ENCODE measurements at regions not wholly inside any gene's neighbourhood (a gene's known extent, or its start where the extent isn't known, plus 50 kb on each side); places are given as distances from the start of the nearest gene placed in this dataset.

DNA sequence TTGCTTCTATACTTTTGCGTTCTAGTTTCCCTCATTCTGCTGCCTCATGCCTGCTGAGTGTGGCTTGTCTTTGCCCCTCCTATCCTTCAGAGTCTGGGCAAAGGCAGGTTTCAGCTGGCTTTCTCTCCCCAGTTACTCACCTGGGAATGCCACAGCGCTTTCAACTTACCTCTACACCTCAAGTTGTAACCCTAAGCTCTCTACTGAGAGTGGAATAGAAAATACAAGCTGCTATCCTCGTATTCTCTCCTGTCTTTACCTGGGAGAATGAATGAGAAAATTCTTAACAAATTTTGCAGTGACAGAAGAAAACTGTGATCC is 316.3 kb upstream of the KLF12 start:
- Histone ChIP-seq H3K4me1 (ENCODE audit: insufficient read depth, low read length, severe bottlenecking) (peaks cover 25% of the 10 kb centered on the region), H2AFZ (ENCODE audit: low read length) (no peak overlapping the region), H3K4me2 (ENCODE audit: low read length) (no peak overlapping the region), H3K4me3 (ENCODE audit: low read depth, low read length, poor library complexity, severe bottlenecking) (no peak overlapping the region), H4K20me1 (ENCODE audit: insufficient read depth, low read length) (no peaks in the 10 kb centered on the region), H3F3A (ENCODE audit: insufficient read depth, low read length) (no peaks in the 10 kb centered on the region), H3K36me3 (ENCODE audit: insufficient read depth, low read length) (no peaks in the 10 kb centered on the region), H3K9me2 (ENCODE audit: low read depth, low read length) (no peaks in the 10 kb centered on the region), H3K27ac (ENCODE audit: low read depth, low read length, poor library complexity, severe bottlenecking) (no peak overlapping the region), H3K27me3 (ENCODE audit: insufficient read depth, low read length) (no peaks in the 10 kb centered on the region), H3K9me3 (ENCODE audit: low read length) (no peaks in the 10 kb centered on the region), H3K79me2 (ENCODE audit: insufficient read depth, low read length) (no peaks in the 10 kb centered on the region), H3K9ac (ENCODE audit: low read length) (no peak overlapping the region)
- TF ChIP-seq, protein P1, sequence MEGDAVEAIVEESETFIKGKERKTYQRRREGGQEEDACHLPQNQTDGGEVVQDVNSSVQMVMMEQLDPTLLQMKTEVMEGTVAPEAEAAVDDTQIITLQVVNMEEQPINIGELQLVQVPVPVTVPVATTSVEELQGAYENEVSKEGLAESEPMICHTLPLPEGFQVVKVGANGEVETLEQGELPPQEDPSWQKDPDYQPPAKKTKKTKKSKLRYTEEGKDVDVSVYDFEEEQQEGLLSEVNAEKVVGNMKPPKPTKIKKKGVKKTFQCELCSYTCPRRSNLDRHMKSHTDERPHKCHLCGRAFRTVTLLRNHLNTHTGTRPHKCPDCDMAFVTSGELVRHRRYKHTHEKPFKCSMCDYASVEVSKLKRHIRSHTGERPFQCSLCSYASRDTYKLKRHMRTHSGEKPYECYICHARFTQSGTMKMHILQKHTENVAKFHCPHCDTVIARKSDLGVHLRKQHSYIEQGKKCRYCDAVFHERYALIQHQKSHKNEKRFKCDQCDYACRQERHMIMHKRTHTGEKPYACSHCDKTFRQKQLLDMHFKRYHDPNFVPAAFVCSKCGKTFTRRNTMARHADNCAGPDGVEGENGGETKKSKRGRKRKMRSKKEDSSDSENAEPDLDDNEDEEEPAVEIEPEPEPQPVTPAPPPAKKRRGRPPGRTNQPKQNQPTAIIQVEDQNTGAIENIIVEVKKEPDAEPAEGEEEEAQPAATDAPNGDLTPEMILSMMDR (IDR thresholded peaks at IDR 0.05; ENCODE audit: low read length): no peak
- no peak for TF ChIP-seq EZH2 (IDR thresholded peaks at IDR 0.05; ENCODE audit: borderline replicate concordance, low read length)

DNA sequence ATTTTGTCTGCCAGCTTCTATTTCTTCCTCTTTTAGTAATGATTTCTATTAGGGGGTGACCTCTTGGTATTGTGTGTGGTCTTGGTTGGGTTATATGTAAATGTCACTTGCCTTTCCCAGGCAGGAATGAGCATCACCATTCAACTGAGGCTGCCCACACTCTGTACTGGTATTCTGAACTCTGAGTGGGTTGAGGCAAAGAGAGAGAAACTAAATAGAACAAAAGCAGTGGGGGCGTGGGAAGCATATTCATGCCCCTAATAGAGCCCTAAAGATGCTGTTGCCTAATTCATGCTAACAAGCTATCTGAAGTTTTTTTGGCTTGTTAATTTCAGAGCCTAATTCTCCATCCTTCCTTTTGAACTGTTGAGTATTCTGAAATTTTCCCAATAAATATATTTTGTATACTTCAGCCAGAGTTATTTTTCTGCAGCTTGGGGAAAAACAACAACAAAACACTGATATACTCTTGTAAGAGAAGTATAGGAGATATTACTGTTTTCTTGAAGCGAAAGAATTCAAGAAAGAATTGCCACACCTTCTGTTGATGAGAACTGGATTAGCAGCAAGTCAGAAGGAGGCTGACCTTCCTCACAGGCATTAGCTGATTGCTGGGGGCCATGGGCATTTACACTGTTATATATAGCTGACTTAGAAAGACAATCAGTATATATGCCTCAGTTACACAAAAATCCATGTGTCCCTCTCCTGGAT is 315.8 kb upstream of the KLF12 start:
- no peaks in the 10 kb centered on the region for H4K20me1 ChIP-seq (ENCODE audit: insufficient read depth, low read length)
- peaks cover 25% of the 10 kb centered on the region for H3K4me1 ChIP-seq (ENCODE audit: insufficient read depth, low read length, severe bottlenecking)
- no peaks in the 10 kb centered on the region for H3K9me2 ChIP-seq (ENCODE audit: low read depth, low read length)
- no peak overlapping the region for H3K4me2 ChIP-seq (ENCODE audit: low read length)
- H3K4me3 ChIP-seq (ENCODE audit: low read depth, low read length, poor library complexity, severe bottlenecking): no peak overlapping the region
- no peak overlapping the region for H3K27ac ChIP-seq (ENCODE audit: low read depth, low read length, poor library complexity, severe bottlenecking)
- no peaks in the 10 kb centered on the region for H3F3A ChIP-seq (ENCODE audit: insufficient read depth, low read length)
- H3K9me3 ChIP-seq (ENCODE audit: low read length): no peaks in the 10 kb centered on the region
- H3K9ac ChIP-seq (ENCODE audit: low read length): no peak overlapping the region
- H3K27me3 ChIP-seq (ENCODE audit: insufficient read depth, low read length): no peaks in the 10 kb centered on the region
- no peaks in the 10 kb centered on the region for H3K36me3 ChIP-seq (ENCODE audit: insufficient read depth, low read length)
- no peak overlapping the region for H2AFZ ChIP-seq (ENCODE audit: low read length)
- no peaks in the 10 kb centered on the region for H3K79me2 ChIP-seq (ENCODE audit: insufficient read depth, low read length)
- TF ChIP-seq EZH2 (IDR thresholded peaks at IDR 0.05; ENCODE audit: borderline replicate concordance, low read length): no peak
- TF ChIP-seq, protein P1 (IDR thresholded peaks at IDR 0.05; ENCODE audit: low read length): no peak

DNA sequence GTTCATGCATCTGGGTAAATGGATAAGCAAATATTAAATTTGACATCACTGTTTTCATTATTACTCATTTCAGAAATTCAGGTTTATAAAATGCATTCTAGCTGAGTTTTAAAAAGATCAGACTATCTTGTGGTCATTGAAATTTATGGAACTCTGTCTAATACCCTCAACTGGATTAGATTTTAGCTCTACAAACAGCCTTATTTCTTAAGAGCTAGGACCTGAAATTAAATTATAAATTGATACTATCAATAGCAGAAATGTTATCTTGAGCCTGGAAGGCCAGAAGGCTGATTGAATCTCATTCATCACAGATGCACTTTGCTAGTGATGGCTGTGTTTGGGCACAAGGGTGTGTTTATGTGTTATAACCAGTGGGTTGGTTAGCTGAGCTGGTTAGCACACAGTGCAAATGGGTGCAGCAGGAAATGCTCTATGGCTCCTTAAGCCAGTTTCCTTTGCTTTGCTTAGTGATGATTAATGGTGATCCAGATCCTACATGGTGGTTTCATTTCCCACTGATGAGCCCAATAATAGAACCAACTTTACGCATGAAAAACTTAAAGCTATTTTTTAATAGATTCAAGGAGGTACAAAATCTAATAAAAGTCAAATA is 310.8 kb upstream of the KLF12 start:
- TF ChIP-seq EZH2 (IDR thresholded peaks at IDR 0.05; ENCODE audit: borderline replicate concordance, low read length): no peak
- TF ChIP-seq, protein P1 (IDR thresholded peaks at IDR 0.05; ENCODE audit: low read length): no peak
- H3K4me3 ChIP-seq (ENCODE audit: low read depth, low read length, poor library complexity, severe bottlenecking): no peak overlapping the region
- no peaks in the 10 kb centered on the region for H3F3A ChIP-seq (ENCODE audit: insufficient read depth, low read length)
- no peak overlapping the region for H3K27ac ChIP-seq (ENCODE audit: low read depth, low read length, poor library complexity, severe bottlenecking)
- H3K27me3 ChIP-seq (ENCODE audit: insufficient read depth, low read length): no peaks in the 10 kb centered on the region
- H2AFZ ChIP-seq (ENCODE audit: low read length): no peak overlapping the region
- no peaks in the 10 kb centered on the region for H3K9me2 ChIP-seq (ENCODE audit: low read depth, low read length)
- H3K9ac ChIP-seq (ENCODE audit: low read length): no peak overlapping the region
- H3K4me1 ChIP-seq (ENCODE audit: insufficient read depth, low read length, severe bottlenecking): no peaks in the 10 kb centered on the region
- no peaks in the 10 kb centered on the region for H3K9me3 ChIP-seq (ENCODE audit: low read length)
- H3K36me3 ChIP-seq (ENCODE audit: insufficient read depth, low read length): no peaks in the 10 kb centered on the region
- H4K20me1 ChIP-seq (ENCODE audit: insufficient read depth, low read length): no peaks in the 10 kb centered on the region
- no peaks in the 10 kb centered on the region for H3K79me2 ChIP-seq (ENCODE audit: insufficient read depth, low read length)
- H3K4me2 ChIP-seq (ENCODE audit: low read length): no peak overlapping the region

All from OCI-LY1 (cell line).